SU-DHL-6 (cell line): ENCODE measurements at regions not wholly inside any gene's neighbourhood (a gene's known extent, or its start where the extent isn't known, plus 50 kb on each side); places are given as distances from the start of the nearest gene placed in this dataset.

Experiments used
- H2AFZ ChIP-seq: fragments of 200-600 bp; sonication (generic); 2 replicates; pipeline ENCODE4 v1.6.1; 2014; ENCODE audit warnings: low read depth, mild to moderate bottlenecking, moderate library complexity, mixed read lengths, antibody characterized with exemption, low read length; ENCODE audit not compliant: severe bottlenecking
- H3F3A ChIP-seq: fragments of 200-600 bp; shearing (Covaris generic); 2 replicates; pipeline ENCODE4 v1.6.0; 2016; ENCODE audit warnings: antibody characterized with exemption, mild to moderate bottlenecking; ENCODE audit not compliant: insufficient read depth
- H3K27ac ChIP-seq: fragments of 200-600 bp; sonication (generic); 2 replicates; pipeline ENCODE4 v1.5.1; 2016; ENCODE audit warnings: low read depth, mild to moderate bottlenecking, low read length, moderate library complexity, mixed read lengths
- H3K27me3 ChIP-seq: fragments of 200-600 bp; sonication (generic), shearing (Covaris generic); 2 replicates; pipeline ENCODE4 v1.6.0; 2014; ENCODE audit warnings: mild to moderate bottlenecking, low read length
- H3K36me3 ChIP-seq: fragments of 200-600 bp; sonication (generic); 2 replicates; pipeline ENCODE4 v1.6.1; 2014; ENCODE audit warnings: mild to moderate bottlenecking, low read length, mixed read lengths
- H3K4me2 ChIP-seq: fragments of 300-600, 200-600 bp; shearing (Covaris generic), sonication (generic); 2 replicates; pipeline ENCODE4 v1.6.0; 2014; ENCODE audit warnings: low read length, low read depth, mild to moderate bottlenecking; ENCODE audit not compliant: poor library complexity, severe bottlenecking
- H3K4me3 ChIP-seq: fragments of 200-600 bp; sonication (generic); 2 replicates; pipeline ENCODE4 v1.5.1; 2014; ENCODE audit warnings: antibody characterized with exemption, low read length, mild to moderate bottlenecking, mixed read lengths; ENCODE audit not compliant: insufficient read depth, poor library complexity, severe bottlenecking
- H3K79me2 ChIP-seq: fragments of 200-600 bp; sonication (generic); 2 replicates; pipeline ENCODE4 v1.6.1; 2014; ENCODE audit warnings: mild to moderate bottlenecking, low read length, moderate library complexity; ENCODE audit not compliant: insufficient read depth
- H3K9ac ChIP-seq: fragments of 200-600 bp; sonication (generic); 2 replicates; pipeline ENCODE4 v1.7.0; 2014; ENCODE audit warnings: mild to moderate bottlenecking, low read length
- H3K9me2 ChIP-seq: fragments of 200-600 bp; sonication (generic); replicated peaks from 2 replicates; pipeline ENCODE4 v1.6.1; 2014; ENCODE audit warnings: low read length; ENCODE audit not compliant: insufficient read depth
- H3K9me3 ChIP-seq: fragments of 200-600 bp; sonication (generic); 2 replicates; pipeline ENCODE4 v1.6.1; 2014; ENCODE audit warnings: low read length, mixed read lengths; ENCODE audit not compliant: insufficient read depth
- H4K20me1 ChIP-seq: fragments of 200-600 bp; sonication (generic); 2 replicates; pipeline ENCODE4 v1.6.1; 2014; ENCODE audit warnings: low read depth, mild to moderate bottlenecking, antibody characterized with exemption, low read length, moderate library complexity, mixed read lengths
- EZH2phosphoT487 ChIP-seq: fragments of 200-600 bp; sonication (generic), shearing (Covaris generic); conservative IDR thresholded peaks from 2 replicates; pipeline ENCODE4 v1.6.1; 2018; ENCODE audit warnings: mild to moderate bottlenecking, antibody characterized with exemption, low read length, moderate library complexity, mixed read lengths
- TF ChIP-seq, protein P1 (sequence below): fragments of 200-600 bp; sonication (generic); IDR thresholded peaks from one replicate; pipeline ENCODE4 v1.5.1; 2017; ENCODE audit warnings: antibody characterized with exemption, mild to moderate bottlenecking, low read length, moderate library complexity; ENCODE audit not compliant: insufficient read depth, poor library complexity, severe bottlenecking

DNA sequence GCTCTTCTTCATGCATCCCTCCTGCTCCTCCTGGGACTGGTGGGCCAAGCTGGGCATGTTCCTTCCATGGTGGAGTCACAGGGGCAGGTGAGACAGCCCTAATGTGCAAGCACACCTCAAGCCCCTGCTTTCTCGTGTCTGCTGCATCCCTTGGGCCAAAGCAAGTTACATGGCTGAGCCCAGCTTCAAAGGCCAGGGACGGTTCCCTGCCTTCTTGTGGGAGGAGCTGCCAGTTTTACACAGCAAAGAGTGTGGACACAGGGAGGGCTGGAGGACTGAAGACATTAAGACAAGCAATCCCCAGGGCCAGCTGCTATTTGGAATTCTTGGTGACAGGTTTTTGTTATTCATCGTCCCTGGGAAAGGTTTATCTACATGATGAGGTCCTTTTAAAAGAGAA lies 175.2 kb upstream of the CACNA1E start:
- Histone ChIP-seq H3K36me3 (no peaks in the 10 kb centered on the region), H3K4me3 (no peak overlapping the region), H3K79me2 (no peaks in the 10 kb centered on the region), H3K27me3 (no peaks in the 10 kb centered on the region), H3K27ac (no peak overlapping the region), H3K9me2 (no peaks in the 10 kb centered on the region), H3K4me2 (no peak overlapping the region), H4K20me1 (no peaks in the 10 kb centered on the region), H2AFZ (no peak overlapping the region), H3F3A (no peaks in the 10 kb centered on the region), H3K9ac (no peak overlapping the region), H3K9me3 (no peaks in the 10 kb centered on the region)
- TF ChIP-seq, protein P1, sequence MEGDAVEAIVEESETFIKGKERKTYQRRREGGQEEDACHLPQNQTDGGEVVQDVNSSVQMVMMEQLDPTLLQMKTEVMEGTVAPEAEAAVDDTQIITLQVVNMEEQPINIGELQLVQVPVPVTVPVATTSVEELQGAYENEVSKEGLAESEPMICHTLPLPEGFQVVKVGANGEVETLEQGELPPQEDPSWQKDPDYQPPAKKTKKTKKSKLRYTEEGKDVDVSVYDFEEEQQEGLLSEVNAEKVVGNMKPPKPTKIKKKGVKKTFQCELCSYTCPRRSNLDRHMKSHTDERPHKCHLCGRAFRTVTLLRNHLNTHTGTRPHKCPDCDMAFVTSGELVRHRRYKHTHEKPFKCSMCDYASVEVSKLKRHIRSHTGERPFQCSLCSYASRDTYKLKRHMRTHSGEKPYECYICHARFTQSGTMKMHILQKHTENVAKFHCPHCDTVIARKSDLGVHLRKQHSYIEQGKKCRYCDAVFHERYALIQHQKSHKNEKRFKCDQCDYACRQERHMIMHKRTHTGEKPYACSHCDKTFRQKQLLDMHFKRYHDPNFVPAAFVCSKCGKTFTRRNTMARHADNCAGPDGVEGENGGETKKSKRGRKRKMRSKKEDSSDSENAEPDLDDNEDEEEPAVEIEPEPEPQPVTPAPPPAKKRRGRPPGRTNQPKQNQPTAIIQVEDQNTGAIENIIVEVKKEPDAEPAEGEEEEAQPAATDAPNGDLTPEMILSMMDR, result no peak
- no peak for TF ChIP-seq EZH2phosphoT487

DNA sequence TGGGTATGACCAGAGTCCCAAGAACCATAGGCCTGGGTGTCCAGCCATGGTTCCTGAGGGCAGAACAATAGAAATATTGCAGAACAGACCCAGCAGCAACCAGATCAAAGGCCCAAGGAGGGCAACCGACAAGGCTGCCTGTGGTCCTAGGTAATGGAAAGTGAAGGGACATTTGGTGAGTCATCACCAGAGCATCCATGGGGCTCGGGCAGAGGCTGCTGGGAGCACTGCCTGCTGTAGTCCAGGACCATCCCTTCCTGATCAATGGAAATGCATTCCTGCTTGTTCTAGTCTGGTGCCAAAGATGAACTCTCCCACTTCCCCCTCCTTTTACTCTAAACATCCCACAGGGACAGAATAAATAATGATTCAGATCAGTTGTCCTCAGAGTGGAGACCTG lies 172.8 kb upstream of the CACNA1E start:
- Histone ChIP-seq H3K79me2 (no peaks in the 10 kb centered on the region), H3K4me3 (no peak overlapping the region), H2AFZ (no peak overlapping the region), H3K9me2 (no peaks in the 10 kb centered on the region), H3K9ac (no peak overlapping the region), H3K27ac (no peak overlapping the region), H4K20me1 (no peaks in the 10 kb centered on the region), H3F3A (no peaks in the 10 kb centered on the region), H3K27me3 (no peaks in the 10 kb centered on the region), H3K9me3 (no peaks in the 10 kb centered on the region), H3K36me3 (no peaks in the 10 kb centered on the region), H3K4me2 (no peak overlapping the region)
- TF ChIP-seq, protein P1, result no peak
- no peak for TF ChIP-seq EZH2phosphoT487

DNA sequence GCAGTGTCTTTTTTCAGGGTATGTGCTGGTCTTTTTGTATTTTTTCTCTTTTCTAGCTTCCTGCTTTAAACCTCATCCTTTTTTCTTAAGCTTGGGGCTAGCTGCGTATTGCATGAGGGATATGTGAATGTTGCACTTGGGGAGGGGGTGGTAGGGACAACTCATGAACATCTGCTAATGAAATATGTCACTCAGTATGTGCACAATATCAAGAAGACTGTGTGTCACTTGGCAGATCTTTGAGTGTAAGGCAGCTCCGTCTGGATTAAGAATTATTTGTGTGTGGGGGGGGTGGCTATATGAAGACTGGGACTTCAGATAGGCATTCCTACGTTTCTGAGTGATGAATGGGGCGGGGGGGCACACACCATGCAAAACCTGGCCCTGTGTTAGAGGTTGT lies 170.4 kb upstream of the CACNA1E start:
- Histone ChIP-seq H3K9me3 (no peaks in the 10 kb centered on the region), H3K79me2 (no peaks in the 10 kb centered on the region), H4K20me1 (no peaks in the 10 kb centered on the region), H3K4me2 (no peak overlapping the region), H3K9me2 (no peaks in the 10 kb centered on the region), H3F3A (no peaks in the 10 kb centered on the region), H3K27ac (no peak overlapping the region), H3K4me3 (no peak overlapping the region), H3K9ac (no peak overlapping the region), H3K27me3 (no peaks in the 10 kb centered on the region), H2AFZ (no peak overlapping the region), H3K36me3 (no peaks in the 10 kb centered on the region)
- TF ChIP-seq EZH2phosphoT487, result no peak

DNA sequence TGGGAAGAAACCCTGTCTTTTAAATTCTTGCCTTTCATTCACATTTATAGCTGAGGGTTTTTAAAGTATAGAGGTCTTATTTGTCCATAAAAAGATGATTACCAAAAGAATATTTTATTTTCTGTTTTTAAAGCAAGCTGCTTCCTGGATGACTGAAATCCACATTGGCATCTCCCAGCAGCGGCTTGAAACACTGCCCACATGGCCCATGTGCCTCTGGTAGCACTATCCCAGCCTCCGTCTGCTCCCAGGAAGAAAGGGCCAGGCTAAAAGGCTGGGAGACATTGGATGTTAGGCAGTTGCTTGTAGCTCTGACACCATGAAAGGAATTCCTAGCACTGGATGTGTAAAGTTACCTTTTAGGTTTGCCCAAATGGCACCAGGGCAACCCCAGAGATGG lies 169.9 kb upstream of the CACNA1E start:
- H3K9ac ChIP-seq, result no peak overlapping the region
- H3K4me2 ChIP-seq, result no peak overlapping the region
- no peaks in the 10 kb centered on the region for H3K79me2 ChIP-seq
- H2AFZ ChIP-seq, result no peak overlapping the region
- H3K4me3 ChIP-seq, result no peak overlapping the region
- H3K27me3 ChIP-seq, result no peaks in the 10 kb centered on the region
- no peaks in the 10 kb centered on the region for H3K36me3 ChIP-seq
- H3K9me2 ChIP-seq, result no peaks in the 10 kb centered on the region
- H4K20me1 ChIP-seq, result no peaks in the 10 kb centered on the region
- TF ChIP-seq, protein P1, result no peak
- TF ChIP-seq EZH2phosphoT487, result no peak
- H3K9me3 ChIP-seq, result no peaks in the 10 kb centered on the region
- H3K27ac ChIP-seq, result no peak overlapping the region
- H3F3A ChIP-seq, result no peaks in the 10 kb centered on the region
